ENCODE measurements at regions not wholly inside any gene's neighbourhood (a gene's known extent, or its start where the extent isn't known, plus 50 kb on each side); places are given as distances from the start of the nearest gene placed in this dataset.

GRCh38 chr10:125265579-125265955 is 105.2 kb upstream of the CTBP2 start:
- TF ChIP-seq CTCF (conservative IDR thresholded peaks at IDR 0.05; ENCODE audit: low read depth, low read length), result no peak
- TF ChIP-seq EZH2 (IDR thresholded peaks at IDR 0.05; ENCODE audit: borderline replicate concordance, low read depth, low read length, poor library complexity, severe bottlenecking), result no peak
